NCI-H748 treated with DMSO at 0.1 percent for 48 hours (cell line): ENCODE measurements at regions not wholly inside any gene's neighbourhood (a gene's known extent, or its start where the extent isn't known, plus 50 kb on each side); places are given as distances from the start of the nearest gene placed in this dataset.
"Not testable (repeated sequence)": the region's sequence is repeated elsewhere in the genome, so short reads cannot be mapped to it uniquely, and the experiment has no call there.

ENCODE experiments used
- DNase-seq: peaks from one replicate; lab custom pipeline; 2025; lab: John Stamatoyannopoulos, UW

GRCh38 chr5:163165277-163165676 is 272.1 kb upstream of the CCNG1 start:
- DNase-seq: no peak

DNA sequence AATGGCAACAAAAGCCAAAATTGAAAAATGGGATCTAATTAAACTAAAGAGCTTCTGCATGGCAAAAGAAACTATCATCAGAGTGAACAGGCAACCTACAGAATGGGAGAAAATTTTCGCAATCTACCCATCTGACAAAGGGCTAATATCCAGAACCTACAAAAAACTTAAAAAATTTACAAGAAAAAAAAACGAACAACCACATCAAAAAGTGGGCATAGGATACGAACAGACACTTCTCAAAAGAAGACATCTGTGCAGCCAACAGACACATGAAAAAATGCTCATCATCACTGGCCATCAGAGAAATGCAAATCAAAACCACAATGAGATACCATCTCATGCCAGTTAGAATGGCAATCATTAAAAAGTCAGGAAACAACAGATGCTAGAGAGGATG is 267.2 kb upstream of the CCNG1 start:
- DNase-seq: not testable (repeated sequence)

DNA sequence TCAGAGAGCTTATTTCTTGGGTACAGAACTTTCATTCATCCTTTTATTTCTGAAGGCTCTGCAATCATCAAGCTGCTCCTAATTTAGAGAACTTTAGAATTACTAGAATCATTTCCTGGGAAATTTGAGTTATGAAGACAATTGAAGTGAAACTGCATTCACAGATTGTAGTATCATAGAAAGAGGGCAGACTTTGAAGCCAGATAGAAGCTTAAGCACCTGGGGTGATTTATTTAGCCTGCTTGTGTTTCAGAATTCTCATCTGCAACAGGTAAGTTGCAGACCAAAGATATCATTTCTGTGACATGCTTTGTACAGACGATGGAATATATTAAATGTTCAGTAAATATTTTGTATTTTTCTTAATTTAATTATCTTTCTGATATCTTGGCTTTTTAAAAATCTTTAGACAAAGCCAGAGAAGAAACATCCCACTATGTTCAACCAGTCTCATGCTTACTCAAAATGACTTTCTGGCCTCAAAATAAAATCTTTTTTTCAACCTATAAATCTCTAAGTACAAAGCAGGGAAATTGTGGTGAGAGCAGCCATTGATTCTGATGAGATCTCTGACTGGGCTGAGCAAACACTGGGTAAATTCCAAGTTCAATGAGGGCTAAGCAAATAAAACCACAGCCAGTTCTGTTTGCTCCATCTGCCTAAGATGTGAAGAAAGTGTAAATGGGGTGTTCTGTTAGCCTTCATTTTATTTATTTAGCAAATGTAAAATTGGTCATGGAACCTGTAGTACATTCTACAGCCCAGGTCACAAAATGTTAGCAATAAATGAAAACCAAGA is 264.7 kb upstream of the CCNG1 start:
- DNase-seq: no peak

DNA sequence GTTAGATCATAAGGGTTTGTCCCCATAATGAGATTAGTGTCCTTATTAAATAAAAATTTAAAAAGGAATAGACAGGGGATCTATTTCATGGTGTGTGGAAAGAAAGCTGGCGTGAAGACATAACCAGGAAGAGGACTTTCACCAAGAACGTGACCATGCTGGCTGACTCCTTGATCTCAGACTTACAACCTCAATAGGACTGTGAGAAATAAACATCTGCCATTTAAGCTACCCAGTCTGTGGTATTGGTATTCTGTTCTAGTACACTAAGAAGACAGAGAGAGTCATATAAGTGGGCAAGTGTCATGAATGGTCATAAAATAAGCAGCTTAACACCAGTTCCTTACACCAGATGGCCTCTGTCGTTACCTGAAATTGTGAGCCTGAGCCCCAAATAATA is 259.4 kb upstream of the CCNG1 start:
- DNase-seq: no peak

GRCh38 chr5:163185315-163185714 is 252.1 kb upstream of the CCNG1 start:
- DNase-seq: no peak

GRCh38 chr5:163189023-163189553 is 248.3 kb upstream of the CCNG1 start:
- DNase-seq: no peak

- DNase-seq: no peak
Measured at GRCh38 chr5:163190283-163190682, 247.1 kb upstream of the CCNG1 start.

DNA sequence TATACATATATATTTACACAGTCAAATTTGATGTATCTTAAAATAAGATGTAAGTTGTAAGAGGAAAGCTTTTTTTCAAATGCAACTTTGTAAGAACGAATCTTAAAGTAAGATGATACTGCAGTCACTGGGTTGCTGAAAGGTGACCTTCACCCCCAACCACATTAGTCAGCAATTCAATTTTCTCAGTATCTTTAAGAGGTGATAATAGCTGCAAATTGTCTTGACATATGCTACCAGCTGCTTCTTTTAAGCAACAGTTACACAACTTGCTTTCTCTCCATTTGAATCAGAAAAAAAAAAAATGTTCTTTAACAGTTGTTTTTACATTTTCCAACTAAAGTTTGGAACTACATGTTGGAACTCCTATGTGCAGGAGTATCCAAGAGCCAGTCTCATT is 246.6 kb upstream of the CCNG1 start:
- no peak for DNase-seq

GRCh38 chr5:163193886-163194285 is 243.5 kb upstream of the CCNG1 start:
- DNase-seq: no peak

DNA sequence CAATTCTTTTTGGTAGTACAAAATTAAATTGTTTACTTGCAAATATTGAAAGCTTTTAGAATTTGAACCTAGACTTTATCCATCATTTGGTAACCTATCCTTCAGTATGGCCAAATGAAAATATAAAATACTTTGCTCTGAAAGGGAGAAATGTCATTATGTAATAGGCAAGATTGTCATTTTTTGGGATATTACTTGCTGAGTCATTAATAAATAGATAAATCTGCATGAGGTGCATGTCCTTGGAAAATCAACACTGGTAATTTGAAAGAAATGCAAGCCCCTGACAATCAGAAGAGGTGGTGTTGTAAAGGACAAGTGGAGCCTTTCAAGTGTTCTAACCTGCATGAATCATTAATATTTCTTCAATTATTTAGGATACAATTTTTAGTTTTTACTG is 231.8 kb upstream of the CCNG1 start:
- no peak for DNase-seq

- DNase-seq: no peak
Measured at GRCh38 chr5:163221581-163221980, 215.8 kb upstream of the CCNG1 start.

- DNase-seq: no peak
Measured at GRCh38 chr5:163222982-163223381, 214.4 kb upstream of the CCNG1 start.

- DNase-seq: no peak
Measured at GRCh38 chr5:163244445-163244987, 192.9 kb upstream of the CCNG1 start.

GRCh38 chr5:163245584-163245983 is 191.8 kb upstream of the CCNG1 start:
- no peak for DNase-seq

DNA sequence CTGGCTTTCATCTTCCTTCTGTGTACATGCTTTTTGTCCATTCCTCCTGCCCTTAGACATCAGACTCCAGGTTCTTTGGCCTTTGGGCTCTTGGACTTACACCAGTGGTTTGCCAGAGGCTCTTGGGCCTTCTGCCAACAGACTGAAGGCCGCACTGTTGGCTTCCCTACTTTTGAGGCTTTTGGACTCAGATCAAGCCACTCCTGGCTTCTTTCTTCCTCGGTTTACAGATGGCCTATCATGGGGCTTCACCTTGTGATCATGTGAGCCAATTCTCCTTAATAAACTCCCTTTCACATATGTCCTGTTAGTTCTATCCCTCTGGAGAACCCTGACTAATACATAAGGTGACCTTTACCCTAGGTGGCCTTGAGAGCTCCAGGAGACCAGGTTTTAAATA is 189.1 kb upstream of the CCNG1 start:
- no peak for DNase-seq

GRCh38 chr5:163248871-163249270 is 188.5 kb upstream of the CCNG1 start:
- no peak for DNase-seq

DNA sequence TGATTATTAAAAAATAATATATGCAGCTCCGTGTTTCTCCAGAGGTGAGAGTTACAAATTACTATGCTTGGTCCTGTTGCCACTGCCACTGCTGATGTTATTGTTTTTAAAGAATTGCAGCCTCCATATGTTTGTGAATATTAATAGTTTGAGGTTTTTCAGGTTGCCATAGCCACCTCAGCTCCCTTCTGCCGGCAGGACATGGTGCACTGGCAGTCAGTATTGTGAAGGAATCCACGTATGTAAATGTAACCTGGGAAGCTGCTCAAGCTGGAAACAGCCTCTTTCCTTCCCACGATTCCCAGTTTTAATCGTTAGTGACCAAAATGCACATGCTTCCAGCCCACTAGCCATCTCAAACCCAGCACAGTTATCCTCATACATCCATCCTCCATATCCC is 184.4 kb upstream of the CCNG1 start:
- no peak for DNase-seq

GRCh38 chr5:163259495-163259894 is 177.9 kb upstream of the CCNG1 start:
- no peak for DNase-seq

DNA sequence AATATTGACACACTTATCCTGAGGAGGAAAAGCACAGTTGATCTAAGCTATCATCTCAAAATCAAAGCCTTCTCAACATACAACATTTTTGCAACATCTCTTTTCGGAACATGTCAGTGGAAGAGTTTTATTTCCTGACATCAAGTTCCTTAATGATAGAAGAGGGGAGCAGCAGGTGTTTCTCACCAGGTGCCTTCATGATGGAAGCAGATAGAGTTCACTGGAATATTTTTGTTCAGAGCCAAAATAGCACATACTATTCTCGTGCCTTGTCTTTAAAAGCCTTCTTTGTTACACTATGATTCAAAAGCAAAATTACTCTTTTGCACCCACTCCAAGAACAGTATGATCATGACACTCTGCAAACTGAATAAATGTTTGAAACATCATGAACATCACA is 176.9 kb upstream of the CCNG1 start:
- DNase-seq: no peak

DNA sequence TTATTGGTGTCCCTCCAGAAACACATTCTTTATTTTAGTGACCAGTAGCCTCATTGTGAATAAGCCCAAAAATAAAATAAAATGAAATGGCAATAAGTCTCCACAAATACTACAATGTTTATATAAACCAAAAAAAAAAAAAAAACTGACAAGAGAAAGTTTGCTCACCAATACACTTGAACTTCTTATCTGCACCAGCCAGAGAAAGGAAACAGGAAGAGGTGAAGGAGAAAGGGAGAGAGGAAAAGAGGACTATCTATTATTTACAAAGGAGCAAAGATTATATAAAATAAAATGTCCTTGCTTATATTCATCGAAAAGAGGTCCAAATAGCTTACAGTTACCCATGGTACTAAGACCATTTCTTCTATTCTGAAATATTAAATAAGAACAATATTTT is 176.4 kb upstream of the CCNG1 start:
- DNase-seq: no peak

GRCh38 chr5:163261647-163262269 is 175.6 kb upstream of the CCNG1 start:
- no peak for DNase-seq

DNA sequence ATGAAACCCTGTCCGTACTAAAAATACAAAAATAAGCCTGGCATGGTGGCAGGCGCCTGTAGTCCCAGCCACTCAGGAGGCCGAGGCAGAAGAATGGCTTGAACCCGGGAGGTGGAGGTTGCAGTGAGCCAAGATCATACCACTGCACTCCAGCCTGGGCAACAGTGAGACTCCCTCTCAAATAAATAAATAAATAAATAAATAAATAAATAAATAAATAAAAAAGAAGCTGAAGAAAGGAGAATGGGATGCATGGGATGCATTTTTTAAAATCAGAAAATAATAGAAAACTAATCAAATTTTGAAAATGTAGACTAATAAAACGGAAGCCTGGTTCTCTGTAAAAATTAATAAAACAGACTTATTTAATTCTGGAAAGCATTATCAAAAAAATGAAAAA is 171.1 kb upstream of the CCNG1 start:
- not testable (repeated sequence) for DNase-seq

- DNase-seq: no peak
Measured at GRCh38 chr5:163269624-163270023, 167.8 kb upstream of the CCNG1 start.
